ENCODE measurements at regions not wholly inside any gene's neighbourhood (a gene's known extent, or its start where the extent isn't known, plus 50 kb on each side); places are given as distances from the start of the nearest gene placed in this dataset.

- no peak for ATAC-seq
- Mint-ChIP-seq H3K4me1 (peaks cover 20% of the 10 kb centered on the region), H3K27ac (no peak overlapping the region), H3K36me3 (no peaks in the 10 kb centered on the region), H3K4me3 (no peak overlapping the region), H3K27me3 (peaks cover 7% of the 10 kb centered on the region), H3K9me3 (no peaks in the 10 kb centered on the region)
Measured at GRCh38 chr5:158170534-158170933, 311.6 kb upstream of the CLINT1 start.

GRCh38 chr5:158170060-158170459, 311.1 kb upstream of the CLINT1 start:
- Mint-ChIP-seq H3K4me1 (peaks cover 17% of the 10 kb centered on the region), H3K9me3 (no peaks in the 10 kb centered on the region), H3K27me3 (peaks cover 12% of the 10 kb centered on the region), H3K4me3 (no peak overlapping the region), H3K27ac (no peak overlapping the region), H3K36me3 (no peaks in the 10 kb centered on the region)
- ATAC-seq, result no peak

GRCh38 chr5:158166424-158166823, 307.5 kb upstream of the CLINT1 start:
- H3K27ac Mint-ChIP-seq, result no peak overlapping the region
- H3K4me1 Mint-ChIP-seq, result peaks cover 14% of the 10 kb centered on the region
- ATAC-seq, result no peak

GRCh38 chr5:158165647-158166046, 306.7 kb upstream of the CLINT1 start:
- Mint-ChIP-seq H3K27me3 (peaks cover 16% of the 10 kb centered on the region), H3K4me3 (no peak overlapping the region), H3K36me3 (no peaks in the 10 kb centered on the region), H3K9me3 (no peaks in the 10 kb centered on the region), H3K4me1 (peaks cover 7% of the 10 kb centered on the region), H3K27ac (no peak overlapping the region)
- no peak for ATAC-seq

More at GRCh38 chr5:158166424-158166823, 307.5 kb upstream of the CLINT1 start:
- Mint-ChIP-seq H3K27me3 (peaks cover 16% of the 10 kb centered on the region), H3K36me3 (no peaks in the 10 kb centered on the region), H3K4me3 (no peak overlapping the region), H3K9me3 (no peaks in the 10 kb centered on the region)

GRCh38 chr5:158164296-158165047, 305.5 kb upstream of the CLINT1 start:
- ATAC-seq, result no peak
- no peak overlapping the region for H3K4me3 Mint-ChIP-seq
- peaks cover 16% of the 10 kb centered on the region for H3K27me3 Mint-ChIP-seq
- no peaks in the 10 kb centered on the region for H3K9me3 Mint-ChIP-seq
- no peaks in the 10 kb centered on the region for H3K4me1 Mint-ChIP-seq
- H3K27ac Mint-ChIP-seq, result no peak overlapping the region
- no peaks in the 10 kb centered on the region for H3K36me3 Mint-ChIP-seq

- Mint-ChIP-seq H3K9me3 (no peaks in the 10 kb centered on the region), H3K4me3 (no peak overlapping the region), H3K27ac (no peak overlapping the region), H3K27me3 (peaks cover 16% of the 10 kb centered on the region), H3K36me3 (no peaks in the 10 kb centered on the region), H3K4me1 (no peaks in the 10 kb centered on the region)
- no peak for ATAC-seq
Measured at GRCh38 chr5:158163451-158164295, 304.7 kb upstream of the CLINT1 start.

GRCh38 chr5:158162479-158163034, 303.6 kb upstream of the CLINT1 start:
- no peaks in the 10 kb centered on the region for H3K4me1 Mint-ChIP-seq
- peaks cover 16% of the 10 kb centered on the region for H3K27me3 Mint-ChIP-seq
- H3K36me3 Mint-ChIP-seq, result no peaks in the 10 kb centered on the region
- no peak overlapping the region for H3K4me3 Mint-ChIP-seq
- no peak overlapping the region for H3K27ac Mint-ChIP-seq
- no peak for ATAC-seq
- no peaks in the 10 kb centered on the region for H3K9me3 Mint-ChIP-seq

GRCh38 chr5:158162026-158162425, 303.1 kb upstream of the CLINT1 start:
- Mint-ChIP-seq H3K4me1 (no peaks in the 10 kb centered on the region), H3K27ac (no peak overlapping the region), H3K9me3 (no peaks in the 10 kb centered on the region), H3K27me3 (peaks cover 16% of the 10 kb centered on the region), H3K4me3 (no peak overlapping the region), H3K36me3 (no peaks in the 10 kb centered on the region)
- no peak for ATAC-seq

GRCh38 chr5:158159621-158160020, 300.7 kb upstream of the CLINT1 start:
- Mint-ChIP-seq H3K27ac (no peak overlapping the region), H3K9me3 (no peaks in the 10 kb centered on the region), H3K36me3 (no peaks in the 10 kb centered on the region), H3K4me3 (no peak overlapping the region), H3K27me3 (no peaks in the 10 kb centered on the region), H3K4me1 (no peaks in the 10 kb centered on the region)
- no peak for ATAC-seq

GRCh38 chr5:158155811-158156505, 297.0 kb upstream of the CLINT1 start:
- no peak for ATAC-seq
- H3K27ac Mint-ChIP-seq, result no peak overlapping the region
- no peaks in the 10 kb centered on the region for H3K9me3 Mint-ChIP-seq
- H3K27me3 Mint-ChIP-seq, result no peaks in the 10 kb centered on the region
- no peaks in the 10 kb centered on the region for H3K36me3 Mint-ChIP-seq
- no peaks in the 10 kb centered on the region for H3K4me1 Mint-ChIP-seq
- H3K4me3 Mint-ChIP-seq, result no peak overlapping the region

- Mint-ChIP-seq H3K9me3 (no peaks in the 10 kb centered on the region), H3K36me3 (no peaks in the 10 kb centered on the region), H3K27me3 (no peaks in the 10 kb centered on the region), H3K4me1 (no peaks in the 10 kb centered on the region), H3K27ac (no peak overlapping the region), H3K4me3 (no peak overlapping the region)
- no peak for ATAC-seq
Measured at GRCh38 chr5:158155067-158155466, 296.1 kb upstream of the CLINT1 start.

- no peak overlapping the region for H3K27ac Mint-ChIP-seq
Measured at GRCh38 chr5:158154226-158155005, 295.5 kb upstream of the CLINT1 start.

GRCh38 chr5:158153508-158153907, 294.6 kb upstream of the CLINT1 start:
- Mint-ChIP-seq H3K4me3 (no peak overlapping the region), H3K27ac (no peak overlapping the region), H3K36me3 (no peaks in the 10 kb centered on the region), H3K27me3 (no peaks in the 10 kb centered on the region), H3K9me3 (no peaks in the 10 kb centered on the region), H3K4me1 (no peaks in the 10 kb centered on the region)
- no peak for ATAC-seq

More at GRCh38 chr5:158154226-158155005, 295.5 kb upstream of the CLINT1 start:
- Mint-ChIP-seq H3K27me3 (no peaks in the 10 kb centered on the region), H3K4me1 (no peaks in the 10 kb centered on the region), H3K36me3 (no peaks in the 10 kb centered on the region), H3K9me3 (no peaks in the 10 kb centered on the region), H3K4me3 (no peak overlapping the region)
- ATAC-seq, result no peak

- H3K4me1 Mint-ChIP-seq, result no peaks in the 10 kb centered on the region
- H3K36me3 Mint-ChIP-seq, result no peaks in the 10 kb centered on the region
- H3K4me3 Mint-ChIP-seq, result no peak overlapping the region
- no peaks in the 10 kb centered on the region for H3K9me3 Mint-ChIP-seq
- no peak overlapping the region for H3K27ac Mint-ChIP-seq
- no peak for ATAC-seq
- H3K27me3 Mint-ChIP-seq, result no peaks in the 10 kb centered on the region
Measured at GRCh38 chr5:158152136-158152535, 293.2 kb upstream of the CLINT1 start.

Data from stimulated activated memory B cell treated with anti-CD40 and anti-IgM and Interleukin-4, amounts not matched to agents 10 μg/mL and 1 μg/mL and 100 μg/mL, for 72 hours (primary cell).